PC-3 (cell line): ENCODE measurements at regions not wholly inside any gene's neighbourhood (a gene's known extent, or its start where the extent isn't known, plus 50 kb on each side); places are given as distances from the start of the nearest gene placed in this dataset.

Source experiments
- EZH2 ChIP-seq: fragments of 300-600 bp; sonication (generic); IDR thresholded peaks from one replicate; pipeline ENCODE4 v1.6.1; 2017; ENCODE audit warnings: antibody characterized with exemption, mild to moderate bottlenecking, low read length; ENCODE audit not compliant: unreplicated experiment
- TF ChIP-seq, protein P1 (sequence below): fragments of 300-600 bp; sonication (generic); conservative IDR thresholded peaks from 2 replicates; pipeline ENCODE4 v1.5.1; 2017; ENCODE audit warnings: antibody characterized with exemption, low read depth, mild to moderate bottlenecking, low read length

GRCh38 chr9:111736714-111737113 is 58.0 kb downstream of the SHOC1 start:
- TF ChIP-seq EZH2: no peak
- TF ChIP-seq, protein P1, sequence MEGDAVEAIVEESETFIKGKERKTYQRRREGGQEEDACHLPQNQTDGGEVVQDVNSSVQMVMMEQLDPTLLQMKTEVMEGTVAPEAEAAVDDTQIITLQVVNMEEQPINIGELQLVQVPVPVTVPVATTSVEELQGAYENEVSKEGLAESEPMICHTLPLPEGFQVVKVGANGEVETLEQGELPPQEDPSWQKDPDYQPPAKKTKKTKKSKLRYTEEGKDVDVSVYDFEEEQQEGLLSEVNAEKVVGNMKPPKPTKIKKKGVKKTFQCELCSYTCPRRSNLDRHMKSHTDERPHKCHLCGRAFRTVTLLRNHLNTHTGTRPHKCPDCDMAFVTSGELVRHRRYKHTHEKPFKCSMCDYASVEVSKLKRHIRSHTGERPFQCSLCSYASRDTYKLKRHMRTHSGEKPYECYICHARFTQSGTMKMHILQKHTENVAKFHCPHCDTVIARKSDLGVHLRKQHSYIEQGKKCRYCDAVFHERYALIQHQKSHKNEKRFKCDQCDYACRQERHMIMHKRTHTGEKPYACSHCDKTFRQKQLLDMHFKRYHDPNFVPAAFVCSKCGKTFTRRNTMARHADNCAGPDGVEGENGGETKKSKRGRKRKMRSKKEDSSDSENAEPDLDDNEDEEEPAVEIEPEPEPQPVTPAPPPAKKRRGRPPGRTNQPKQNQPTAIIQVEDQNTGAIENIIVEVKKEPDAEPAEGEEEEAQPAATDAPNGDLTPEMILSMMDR: no peak
